ENCODE measurements at regions not wholly inside any gene's neighbourhood (a gene's known extent, or its start where the extent isn't known, plus 50 kb on each side); places are given as distances from the start of the nearest gene placed in this dataset.

DNA sequence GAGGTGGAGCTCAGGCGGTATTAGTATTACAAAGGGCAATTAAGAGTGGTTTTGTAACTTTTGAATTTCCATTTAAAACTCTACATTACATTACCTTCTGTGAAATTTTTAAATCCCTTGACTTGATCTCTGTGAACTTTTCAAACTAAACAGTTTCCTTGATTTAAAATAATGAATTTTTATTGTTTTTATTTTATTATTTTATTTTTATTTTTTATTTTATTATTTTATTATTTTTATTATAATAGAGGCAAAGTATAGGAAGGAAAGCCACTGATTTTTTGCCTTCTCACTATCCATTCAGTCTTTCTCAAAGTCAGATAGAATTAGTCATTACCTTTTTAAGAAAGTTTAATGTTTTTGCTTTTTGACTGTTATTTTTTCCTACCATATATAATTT lies 1248.1 kb upstream of the SLC10A2 start:
- TF ChIP-seq, protein P1, sequence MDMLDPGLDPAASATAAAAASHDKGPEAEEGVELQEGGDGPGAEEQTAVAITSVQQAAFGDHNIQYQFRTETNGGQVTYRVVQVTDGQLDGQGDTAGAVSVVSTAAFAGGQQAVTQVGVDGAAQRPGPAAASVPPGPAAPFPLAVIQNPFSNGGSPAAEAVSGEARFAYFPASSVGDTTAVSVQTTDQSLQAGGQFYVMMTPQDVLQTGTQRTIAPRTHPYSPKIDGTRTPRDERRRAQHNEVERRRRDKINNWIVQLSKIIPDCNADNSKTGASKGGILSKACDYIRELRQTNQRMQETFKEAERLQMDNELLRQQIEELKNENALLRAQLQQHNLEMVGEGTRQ (IDR thresholded peaks at IDR 0.05; ENCODE audit: low read depth, low read length) = no peak
- TF ChIP-seq, protein P2, sequence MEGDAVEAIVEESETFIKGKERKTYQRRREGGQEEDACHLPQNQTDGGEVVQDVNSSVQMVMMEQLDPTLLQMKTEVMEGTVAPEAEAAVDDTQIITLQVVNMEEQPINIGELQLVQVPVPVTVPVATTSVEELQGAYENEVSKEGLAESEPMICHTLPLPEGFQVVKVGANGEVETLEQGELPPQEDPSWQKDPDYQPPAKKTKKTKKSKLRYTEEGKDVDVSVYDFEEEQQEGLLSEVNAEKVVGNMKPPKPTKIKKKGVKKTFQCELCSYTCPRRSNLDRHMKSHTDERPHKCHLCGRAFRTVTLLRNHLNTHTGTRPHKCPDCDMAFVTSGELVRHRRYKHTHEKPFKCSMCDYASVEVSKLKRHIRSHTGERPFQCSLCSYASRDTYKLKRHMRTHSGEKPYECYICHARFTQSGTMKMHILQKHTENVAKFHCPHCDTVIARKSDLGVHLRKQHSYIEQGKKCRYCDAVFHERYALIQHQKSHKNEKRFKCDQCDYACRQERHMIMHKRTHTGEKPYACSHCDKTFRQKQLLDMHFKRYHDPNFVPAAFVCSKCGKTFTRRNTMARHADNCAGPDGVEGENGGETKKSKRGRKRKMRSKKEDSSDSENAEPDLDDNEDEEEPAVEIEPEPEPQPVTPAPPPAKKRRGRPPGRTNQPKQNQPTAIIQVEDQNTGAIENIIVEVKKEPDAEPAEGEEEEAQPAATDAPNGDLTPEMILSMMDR (conservative IDR thresholded peaks at IDR 0.05; ENCODE audit: low read depth, low read length) = no peak
- TF ChIP-seq MAFK (IDR thresholded peaks at IDR 0.05; ENCODE audit: low read depth, low read length) (no peak), RFX5 (IDR thresholded peaks at IDR 0.05; ENCODE audit: low read depth, low read length) (no peak), RCOR1 (IDR thresholded peaks at IDR 0.05; ENCODE audit: insufficient replicate concordance, low read length) (no peak), MAZ (IDR thresholded peaks at IDR 0.05; ENCODE audit: borderline replicate concordance, low read depth, low read length) (no peak), MXI1 (IDR thresholded peaks at IDR 0.05; ENCODE audit: borderline replicate concordance, low read depth, low read length) (no peak), SMC3 (IDR thresholded peaks at IDR 0.05; ENCODE audit: low read depth, low read length) (no peak), RAD21 (IDR thresholded peaks at IDR 0.05; ENCODE audit: low read length) (no peak), POLR2A (IDR thresholded peaks at IDR 0.05; ENCODE audit: low read depth, low read length) (no peak)
- TF ChIP-seq, protein P3, sequence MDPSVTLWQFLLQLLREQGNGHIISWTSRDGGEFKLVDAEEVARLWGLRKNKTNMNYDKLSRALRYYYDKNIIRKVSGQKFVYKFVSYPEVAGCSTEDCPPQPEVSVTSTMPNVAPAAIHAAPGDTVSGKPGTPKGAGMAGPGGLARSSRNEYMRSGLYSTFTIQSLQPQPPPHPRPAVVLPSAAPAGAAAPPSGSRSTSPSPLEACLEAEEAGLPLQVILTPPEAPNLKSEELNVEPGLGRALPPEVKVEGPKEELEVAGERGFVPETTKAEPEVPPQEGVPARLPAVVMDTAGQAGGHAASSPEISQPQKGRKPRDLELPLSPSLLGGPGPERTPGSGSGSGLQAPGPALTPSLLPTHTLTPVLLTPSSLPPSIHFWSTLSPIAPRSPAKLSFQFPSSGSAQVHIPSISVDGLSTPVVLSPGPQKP (IDR thresholded peaks at IDR 0.05; ENCODE audit: borderline replicate concordance, low read depth, low read length) = no peak

Measured in IMR-90 (cell line).